ENCODE measurements at regions not wholly inside any gene's neighbourhood (a gene's known extent, or its start where the extent isn't known, plus 50 kb on each side); places are given as distances from the start of the nearest gene placed in this dataset.

- TF ChIP-seq FOXM1 (IDR thresholded peaks at IDR 0.05; ENCODE audit: borderline replicate concordance) = no peak
- no peak for TF ChIP-seq HDGF (IDR thresholded peaks at IDR 0.05; ENCODE audit: borderline replicate concordance)
- no peak for TF ChIP-seq PKNOX1 (IDR thresholded peaks at IDR 0.05)
- no peak for TF ChIP-seq SP1 (IDR thresholded peaks at IDR 0.05)
- no peak for TF ChIP-seq SUZ12 (IDR thresholded peaks at IDR 0.05)
- TF ChIP-seq L3MBTL2 (conservative IDR thresholded peaks at IDR 0.05) = no peak
Observed at GRCh38 chr5:97536683-97537082, 353.6 kb upstream of the RIOK2 start.
